ENCODE measurements at regions not wholly inside any gene's neighbourhood (a gene's known extent, or its start where the extent isn't known, plus 50 kb on each side); places are given as distances from the start of the nearest gene placed in this dataset.
A peak's percentile ranks its signal among the peaks of the same experiment; 100 is the strongest.

- 47 to 53% methylated on average over 4 of the region's 4 CpGs for WGBS, 2 donors
- FAIRE-seq (peak; percentile 53), DNase-seq (no peak), ATAC-seq (no peak)
- intact Hi-C loops (cut with DNase I) = no loop called here
- H3K36me3 ChIP-seq = no peaks in the 10 kb centered on the region
- H3K4me3 ChIP-seq = no peak overlapping the region
- no peak for TF ChIP-seq CTCF (IDR thresholded peaks at IDR 0.05)
- H3K9me3 ChIP-seq = no peaks in the 10 kb centered on the region
- H3K4me1 ChIP-seq = peaks cover 0 to 6% (median 0%) of the 10 kb centered on the region in 3 donors
- H3K27ac ChIP-seq = no peak overlapping the region
- no peaks in the 10 kb centered on the region for H3K27me3 ChIP-seq
Observed at GRCh38 chr3:110732420-110732819, 339.2 kb upstream of the NECTIN3 start.

- Histone ChIP-seq H3K27me3 (no peaks in the 10 kb centered on the region), H3K4me3 (no peak overlapping the region), H3K9me3 (no peaks in the 10 kb centered on the region), H3K27ac (no peak overlapping the region), H3K36me3 (no peaks in the 10 kb centered on the region), H3K4me1 (peaks cover 0 to 6% (median 0%) of the 10 kb centered on the region in 3 donors)
- DNase-seq (no peak), ATAC-seq (no peak), FAIRE-seq (no peak)
- TF ChIP-seq CTCF (IDR thresholded peaks at IDR 0.05) = no peak
- WGBS, 2 donors = 68 to 74% methylated on average over 3 of the region's 3 CpGs
- intact Hi-C loops (cut with DNase I) = no loop called here
Observed at GRCh38 chr3:110733045-110733444, 338.6 kb upstream of the NECTIN3 start.

- no peak for DNase-seq
- FAIRE-seq = no peak
- ATAC-seq = no peak
- no peak for TF ChIP-seq CTCF (IDR thresholded peaks at IDR 0.05)
- H3K4me1 ChIP-seq = peaks cover 0 to 6% (median 0%) of the 10 kb centered on the region in 3 donors
- H3K36me3 ChIP-seq = no peaks in the 10 kb centered on the region
- no peak overlapping the region for H3K27ac ChIP-seq
- 54 to 57% methylated on average over 5 of the region's 5 CpGs for WGBS, 2 donors
- no peaks in the 10 kb centered on the region for H3K27me3 ChIP-seq
- H3K9me3 ChIP-seq = no peaks in the 10 kb centered on the region
- H3K4me3 ChIP-seq = no peak overlapping the region
- intact Hi-C loops (cut with DNase I) = no loop called here
Observed at GRCh38 chr3:110734524-110734923, 337.1 kb upstream of the NECTIN3 start.

- DNase-seq = no peak
- H3K36me3 ChIP-seq = no peaks in the 10 kb centered on the region
- intact Hi-C loops (cut with DNase I) = no loop called here
- 77 to 86% methylated on average over 1 of the region's 1 CpG for WGBS, 2 donors
- no peak overlapping the region for H3K27ac ChIP-seq
- no peak for FAIRE-seq
- H3K27me3 ChIP-seq = no peaks in the 10 kb centered on the region
- TF ChIP-seq CTCF (IDR thresholded peaks at IDR 0.05) = no peak
- H3K9me3 ChIP-seq = no peaks in the 10 kb centered on the region
- H3K4me1 ChIP-seq = peaks cover 0 to 6% (median 0%) of the 10 kb centered on the region in 3 donors
- H3K4me3 ChIP-seq = no peak overlapping the region
- ATAC-seq = no peak
Observed at GRCh38 chr3:110736332-110736731, 335.3 kb upstream of the NECTIN3 start.

- intact Hi-C loops (cut with DNase I) = no loop called here
- Histone ChIP-seq H3K36me3 (no peaks in the 10 kb centered on the region), H3K27me3 (no peaks in the 10 kb centered on the region), H3K4me1 (peaks cover 6 to 17% (median 15%) of the 10 kb centered on the region in 3 donors), H3K27ac (no peak overlapping the region), H3K9me3 (no peaks in the 10 kb centered on the region), H3K4me3 (no peak overlapping the region)
- ATAC-seq (no peak), FAIRE-seq (no peak), DNase-seq (no peak)
- 87 to 100% methylated on average over 1 of the region's 1 CpG for WGBS, 2 donors
- TF ChIP-seq CTCF (IDR thresholded peaks at IDR 0.05) = no peak
Observed at GRCh38 chr3:110738531-110738930, 333.1 kb upstream of the NECTIN3 start.

All from pancreas (tissue), 10 donors.